C4-2B (cell line): ENCODE measurements at regions not wholly inside any gene's neighbourhood (a gene's known extent, or its start where the extent isn't known, plus 50 kb on each side); places are given as distances from the start of the nearest gene placed in this dataset.

Experiments
- H3K27ac ChIP-seq: fragments of 450-650 bp; 2 replicates; pipeline ENCODE4 v1.5.1; 2017
- CTCF ChIP-seq: fragments of 450-650 bp; conservative IDR thresholded peaks from 2 replicates; pipeline ENCODE4 v1.5.1; 2017; ENCODE audit warnings: mild to moderate bottlenecking
- ZFX ChIP-seq: fragments of 450-650 bp; IDR thresholded peaks from 2 replicates; pipeline ENCODE4 v1.6.1; 2017

DNA sequence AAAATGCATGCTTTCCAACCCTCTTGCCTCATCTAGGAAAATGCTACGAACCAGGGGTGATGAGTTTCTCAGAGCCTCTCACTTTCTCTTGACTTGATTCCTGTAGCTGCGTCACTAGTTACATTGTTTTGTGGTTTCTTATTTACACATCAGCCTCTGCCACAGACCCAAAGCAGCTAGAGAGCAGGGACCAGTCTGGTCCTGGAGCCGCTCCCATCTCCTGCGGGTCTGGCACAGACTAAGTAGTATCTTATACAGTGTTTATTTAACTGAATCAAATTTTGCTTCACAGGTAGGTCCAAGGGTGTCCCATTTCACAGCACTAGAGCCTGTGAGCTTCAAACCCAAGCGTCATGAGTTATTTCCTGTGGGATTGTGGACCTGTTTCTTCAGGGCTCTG lies 310.5 kb downstream of the MYCN start:
- H3K27ac ChIP-seq: no peak overlapping the region
- TF ChIP-seq CTCF: no peak
- TF ChIP-seq ZFX: no peak

GRCh38 chr2:16250466-16250865 lies 310.1 kb downstream of the MYCN start:
- TF ChIP-seq ZFX: no peak
- no peak for TF ChIP-seq CTCF
- no peak overlapping the region for H3K27ac ChIP-seq

- no peak overlapping the region for H3K27ac ChIP-seq
- TF ChIP-seq ZFX (no peak), CTCF (no peak)
These were observed 309.7 kb downstream of the MYCN start for GRCh38 chr2:16250056-16250425.

DNA sequence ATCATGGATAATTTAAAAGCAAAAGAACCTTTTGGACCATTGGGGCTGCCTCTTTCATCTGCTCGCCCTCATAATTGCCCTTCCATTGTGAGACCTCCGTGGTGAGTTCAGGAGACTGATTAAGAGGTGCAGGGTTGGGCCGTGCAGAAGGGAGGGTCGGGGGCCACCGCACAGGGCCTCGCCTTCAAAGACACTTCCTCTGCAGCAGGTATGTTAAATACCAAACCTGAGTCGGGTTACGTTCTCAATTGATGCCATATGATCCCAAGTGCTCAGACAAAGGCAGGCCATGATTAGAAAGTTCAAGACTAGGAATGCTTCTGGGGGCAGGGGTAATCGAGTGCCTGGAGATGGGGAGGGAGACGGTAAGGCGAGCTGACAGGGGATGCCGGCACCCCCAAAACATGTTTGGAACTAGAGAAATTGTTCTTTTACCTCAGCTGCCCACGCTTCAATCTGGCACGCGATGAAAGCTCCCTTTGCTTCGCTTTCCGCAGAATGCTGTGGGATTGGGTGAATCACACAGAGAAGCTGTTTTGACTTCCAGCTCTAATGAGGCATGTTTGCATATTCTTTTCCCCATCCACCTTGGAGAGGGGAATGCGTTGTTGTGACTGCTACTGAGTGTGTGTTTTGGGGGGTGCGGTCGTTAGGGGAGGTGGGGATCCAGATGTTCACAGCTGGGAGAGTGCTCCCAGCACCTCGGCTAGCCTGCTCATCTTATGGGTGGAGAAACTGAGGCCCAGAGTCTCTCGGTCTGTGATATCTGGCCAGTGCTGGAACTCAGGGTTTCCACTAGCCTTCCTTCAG lies 309.1 kb downstream of the MYCN start:
- no peak for TF ChIP-seq CTCF
- TF ChIP-seq ZFX: no peak
- no peak overlapping the region for H3K27ac ChIP-seq

DNA sequence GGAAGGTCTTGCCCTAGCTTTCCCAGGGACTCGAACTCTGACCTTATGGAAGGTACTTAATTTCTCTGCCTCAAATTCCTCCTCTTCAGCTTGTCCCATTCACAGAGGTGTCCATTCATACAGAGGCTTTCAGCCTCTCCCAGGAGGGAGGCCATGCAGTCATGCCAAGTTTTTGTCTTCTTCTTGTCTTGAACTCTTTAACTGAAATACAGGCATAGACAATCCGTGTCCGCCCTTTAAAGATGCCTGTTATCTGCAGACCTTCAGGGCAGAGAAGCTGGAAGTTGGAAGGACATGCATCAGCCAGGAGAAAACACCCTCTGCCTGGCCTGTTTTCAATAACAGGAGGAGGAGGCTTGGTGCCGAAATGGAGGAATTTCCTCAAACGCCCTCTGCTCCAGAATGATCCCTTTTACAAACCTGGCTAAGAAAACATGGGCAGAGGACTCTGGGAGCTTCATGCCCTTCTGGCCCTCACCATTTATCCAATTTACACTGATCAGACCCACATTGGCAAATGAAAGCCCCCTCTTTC lies 308.3 kb downstream of the MYCN start:
- TF ChIP-seq CTCF (no peak), ZFX (no peak)
- no peak overlapping the region for H3K27ac ChIP-seq

DNA sequence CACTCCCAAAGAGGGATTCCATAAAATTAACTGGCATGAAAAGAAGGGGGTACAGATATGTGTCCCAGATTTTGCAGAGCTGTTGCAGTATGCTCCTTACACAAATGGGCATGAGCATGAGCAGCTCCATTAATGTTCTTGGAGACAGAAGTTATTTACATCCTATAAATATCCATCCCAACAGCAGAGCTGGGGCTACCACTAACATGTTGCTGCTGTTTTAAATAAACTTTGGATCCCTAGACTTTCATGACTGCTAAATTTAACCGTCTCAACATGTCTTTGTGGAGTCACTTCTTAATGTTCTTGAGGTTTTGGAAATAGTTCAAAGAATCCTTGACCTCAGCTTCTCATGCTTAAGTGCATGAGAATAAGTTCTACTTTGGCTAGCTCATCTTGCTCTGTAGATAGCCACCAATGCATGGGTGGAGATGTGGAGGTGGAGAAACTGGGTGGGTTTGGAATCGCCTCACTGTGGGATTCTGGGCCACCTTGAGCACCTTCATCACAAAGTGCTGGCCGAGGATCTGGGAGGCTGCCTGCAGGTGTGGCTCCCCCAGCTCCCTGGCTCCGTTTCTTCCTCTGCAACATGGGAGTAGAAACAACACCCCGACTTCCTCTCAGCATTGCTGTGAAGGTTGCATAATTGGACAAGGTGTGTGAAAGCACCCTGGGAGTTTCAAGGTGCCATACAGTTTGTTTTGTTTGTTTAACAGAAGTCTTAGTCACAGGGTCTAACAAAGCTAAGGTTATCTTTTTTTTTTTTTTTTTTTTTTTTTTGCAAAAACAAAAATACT lies 307.2 kb downstream of the MYCN start:
- TF ChIP-seq CTCF (no peak), ZFX (no peak)
- no peak overlapping the region for H3K27ac ChIP-seq

GRCh38 chr2:16246911-16247310 lies 306.6 kb downstream of the MYCN start:
- no peak overlapping the region for H3K27ac ChIP-seq
- TF ChIP-seq ZFX (no peak), CTCF (no peak)
